Keratinocyte (primary cell): ENCODE measurements at regions not wholly inside any gene's neighbourhood (a gene's known extent, or its start where the extent isn't known, plus 50 kb on each side); places are given as distances from the start of the nearest gene placed in this dataset.

Experiments
- DNase-seq: peaks from one replicate; pipeline ENCODE4 v3.0.0-alpha.2; 2011; ENCODE audit warnings: low read depth, missing footprints, low spot score
- FAIRE-seq: peaks from 2 replicates; lab custom pipeline; 2011; peaks lifted over from hg19 to GRCh38; lab: Jason Lieb, UNC
- H2AFZ ChIP-seq: 2 replicates; pipeline ENCODE4 v1.6.0; 2012; ENCODE audit warnings: low read length, control low read depth, inconsistent platforms; ENCODE audit not compliant: control insufficient read depth
- H3K27ac ChIP-seq: 2 replicates; pipeline ENCODE4 v1.5.1; 2011; ENCODE audit warnings: low read length; ENCODE audit not compliant: control insufficient read depth, insufficient read depth
- H3K27me3 ChIP-seq: 3 replicates; pipeline ENCODE4 v1.6.0; 2011; ENCODE audit warnings: low read length; ENCODE audit not compliant: control insufficient read depth, insufficient read depth; ENCODE audit errors: extremely low read depth
- H3K36me3 ChIP-seq, 2 experiments: 2 replicates in 1 of 2; 3 replicates in 1 of 2; pipeline ENCODE4 v1.5.1; 2011; ENCODE audit warnings: low read length in 2 of 2, mild to moderate bottlenecking in 1 of 2; ENCODE audit not compliant: control insufficient read depth in 2 of 2, insufficient read depth in 2 of 2; ENCODE audit errors: extremely low read depth in 1 of 2
- H3K4me1 ChIP-seq: 3 replicates; pipeline ENCODE4 v1.5.1; 2011; ENCODE audit warnings: low read length; ENCODE audit not compliant: control insufficient read depth, insufficient read depth; ENCODE audit errors: extremely low read depth
- H3K4me2 ChIP-seq: 3 replicates; pipeline ENCODE4 v1.6.0; 2011; ENCODE audit warnings: low read depth, low read length; ENCODE audit not compliant: control insufficient read depth, insufficient read depth; ENCODE audit errors: extremely low read depth
- H3K4me3 ChIP-seq, 3 experiments: fragments of 200-600 bp in 1 of 3; sonication (generic) in 1 of 3; 2 replicates in 2 of 3; 3 replicates in 1 of 3; pipeline ENCODE4 v1.5.1; 2011 to 2016; ENCODE audit warnings: low read length in 3 of 3, mild to moderate bottlenecking in 3 of 3, control low read depth in 2 of 3, inconsistent platforms in 1 of 3, low read depth in 1 of 3, mixed read lengths in 1 of 3, mixed run types in 1 of 3, moderate library complexity in 1 of 3; ENCODE audit not compliant: control insufficient read depth in 2 of 3, insufficient read depth in 2 of 3; ENCODE audit errors: extremely low read depth in 1 of 3
- H3K79me2 ChIP-seq: 2 replicates; pipeline ENCODE4 v1.6.0; 2012; ENCODE audit warnings: low read length; ENCODE audit not compliant: control insufficient read depth, insufficient read depth
- H3K9ac ChIP-seq: 3 replicates; pipeline ENCODE4 v1.6.0; 2011; ENCODE audit warnings: low read length; ENCODE audit not compliant: control insufficient read depth, insufficient read depth; ENCODE audit errors: extremely low read depth
- H3K9me1 ChIP-seq: 3 replicates; pipeline ENCODE4 v1.6.0; 2011; ENCODE audit warnings: low read length; ENCODE audit not compliant: control insufficient read depth, insufficient read depth; ENCODE audit errors: extremely low read depth
- H3K9me3 ChIP-seq: 2 replicates; pipeline ENCODE4 v1.5.1; 2012; ENCODE audit warnings: low read depth, low read length; ENCODE audit not compliant: control insufficient read depth
- H4K20me1 ChIP-seq: 3 replicates; pipeline ENCODE4 v1.6.0; 2011; ENCODE audit warnings: low read length; ENCODE audit not compliant: control insufficient read depth, insufficient read depth; ENCODE audit errors: extremely low read depth
- CTCF ChIP-seq, 3 experiments: IDR thresholded peaks in 1 of 3; conservative IDR thresholded peaks in 1 of 3; optimal IDR thresholded peaks in 1 of 3; 2 replicates in 2 of 3; 3 replicates in 1 of 3; pipeline versions ENCODE3 to v1.5.1; 2011; ENCODE audit warnings: low read length in 3 of 3, mild to moderate bottlenecking in 3 of 3, moderate library complexity in 2 of 3, control low read depth in 1 of 3, inconsistent platforms in 1 of 3; ENCODE audit not compliant: insufficient read depth in 2 of 3; ENCODE audit errors: extremely low read depth in 1 of 3
- EZH2 ChIP-seq: IDR thresholded peaks from one replicate; pipeline ENCODE4 v1.6.1; 2012; ENCODE audit warnings: inconsistent platforms, mild to moderate bottlenecking, low read length, moderate library complexity
- dilution Hi-C: fragments of 300-500 bp; cut with MboI; formaldehyde crosslinking; loops from one replicate; pipeline ENCODE4 v1.7.0; 2020; ENCODE audit warnings: low sequenced_read_pairs; ENCODE audit not compliant: extremely low pct_ligation_motif_present

- Histone ChIP-seq H3K9me3 (no peaks in the 10 kb centered on the region), H3K4me2 (no peak overlapping the region), H3K79me2 (no peaks in the 10 kb centered on the region), H3K27me3 (no peaks in the 10 kb centered on the region), H2AFZ (no peak overlapping the region), H3K4me3 (no peak overlapping the region), H3K27ac (no peak overlapping the region), H3K36me3 (no peaks in the 10 kb centered on the region), H3K4me1 (peaks cover 4% of the 10 kb centered on the region), H4K20me1 (no peaks in the 10 kb centered on the region), H3K9me1 (no peaks in the 10 kb centered on the region), H3K9ac (no peak overlapping the region)
- dilution Hi-C loops: no loop called here
- no peak for DNase-seq
- FAIRE-seq: no peak
- TF ChIP-seq CTCF (optimal IDR thresholded peaks at IDR 0.05 in 1 of 3, IDR thresholded peaks at IDR 0.05 in 1 of 3, conservative IDR thresholded peaks at IDR 0.05 in 1 of 3; ENCODE audit: extremely low read depth in 1 of 3, insufficient read depth in 2 of 3, low read length in 3 of 3) (no peak), EZH2 (no peak)
Observed at GRCh38 chr17:31702041-31702440, 157.0 kb downstream of the COPRS start.

- no peaks in the 10 kb centered on the region for H3K36me3 ChIP-seq
- peaks cover 4% of the 10 kb centered on the region for H3K4me1 ChIP-seq
- no peaks in the 10 kb centered on the region for H3K9me3 ChIP-seq
- H3K9me1 ChIP-seq: no peaks in the 10 kb centered on the region
- no peak overlapping the region for H3K9ac ChIP-seq
- no peaks in the 10 kb centered on the region for H3K79me2 ChIP-seq
- H3K4me2 ChIP-seq: no peak overlapping the region
- H3K27ac ChIP-seq: no peak overlapping the region
- no peak for DNase-seq
- dilution Hi-C loops: no loop called here
- H3K4me3 ChIP-seq: no peak overlapping the region
- no peak for FAIRE-seq
- TF ChIP-seq EZH2 (no peak), CTCF (optimal IDR thresholded peaks at IDR 0.05 in 1 of 3, IDR thresholded peaks at IDR 0.05 in 1 of 3, conservative IDR thresholded peaks at IDR 0.05 in 1 of 3; ENCODE audit: extremely low read depth in 1 of 3, insufficient read depth in 2 of 3, low read length in 3 of 3) (no peak)
- no peak overlapping the region for H2AFZ ChIP-seq
- H4K20me1 ChIP-seq: no peaks in the 10 kb centered on the region
- H3K27me3 ChIP-seq: no peaks in the 10 kb centered on the region
Observed at GRCh38 chr17:31700973-31701372, 158.1 kb downstream of the COPRS start.
